HG02981 (cell line): ENCODE measurements at regions not wholly inside any gene's neighbourhood (a gene's known extent, or its start where the extent isn't known, plus 50 kb on each side); places are given as distances from the start of the nearest gene placed in this dataset.

Experiments used
- ATAC-seq: cut with Tn5 transposase; IDR thresholded peaks from one replicate; pipeline ENCODE4 v1.9.1; 2021; ENCODE audit warnings: mild to moderate bottlenecking, moderate library complexity; ENCODE audit not compliant: unreplicated experiment

- ATAC-seq, result peak; percentile 38
Observed at GRCh38 chr6:26196846-26197635, 109.8 kb downstream of the HFE start.

DNA sequence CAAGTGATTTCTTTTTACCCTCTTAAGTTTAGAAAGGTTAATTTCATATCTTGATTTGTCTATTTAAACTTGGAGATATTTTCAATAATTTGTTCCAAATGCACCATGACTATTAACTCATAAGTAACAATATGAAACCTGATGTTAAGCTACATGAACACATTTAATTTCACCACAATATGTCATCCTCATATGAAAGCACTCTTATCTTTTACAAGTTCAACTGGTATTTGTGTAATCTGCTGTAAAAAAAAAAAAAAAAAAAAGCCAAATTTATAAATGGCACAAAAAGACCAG lies 110.4 kb downstream of the HFE start:
- no peak for ATAC-seq

DNA sequence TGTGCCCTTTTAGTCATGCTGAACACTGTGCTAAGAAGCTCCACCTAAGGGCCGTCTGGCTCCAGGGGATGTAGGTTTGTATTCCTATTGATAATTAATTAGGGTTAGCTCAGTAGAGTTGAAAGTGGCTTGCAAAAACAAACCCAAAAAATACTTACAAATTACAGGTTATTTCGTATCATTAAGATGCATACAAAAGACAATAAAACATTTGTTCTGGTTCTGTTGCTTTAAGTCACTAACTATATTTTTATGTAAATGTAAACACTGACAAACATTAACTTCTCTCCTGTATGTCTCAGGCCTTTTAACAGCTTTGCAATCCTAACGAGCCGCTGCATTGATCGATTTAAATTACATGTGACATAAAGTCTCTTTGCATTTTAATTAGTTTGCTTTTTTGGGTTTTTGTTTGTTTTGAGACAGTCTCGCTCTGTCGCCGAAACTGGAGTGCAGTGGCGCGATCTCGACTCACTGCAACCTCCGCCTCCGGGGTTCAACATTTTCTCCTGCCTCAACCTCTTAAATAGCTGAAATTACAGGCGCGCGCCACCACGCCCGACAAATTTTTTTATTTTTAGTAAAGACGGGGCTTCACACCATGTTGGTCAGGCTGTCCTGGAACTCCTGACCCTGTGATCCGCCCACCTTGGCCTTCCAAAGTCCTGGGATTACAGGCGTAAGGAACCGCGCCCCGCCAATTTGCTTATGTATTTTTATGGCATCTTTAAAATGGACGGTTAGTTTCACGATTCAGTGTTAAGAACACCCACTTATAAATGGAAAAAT lies 110.9 kb downstream of the HFE start:
- ATAC-seq, result no peak

GRCh38 chr6:26198722-26199056 lies 111.5 kb downstream of the HFE start:
- peak; percentile 2 for ATAC-seq

- peak; percentile 55 for ATAC-seq
Observed at GRCh38 chr6:26199057-26199772, 112.0 kb downstream of the HFE start.

DNA sequence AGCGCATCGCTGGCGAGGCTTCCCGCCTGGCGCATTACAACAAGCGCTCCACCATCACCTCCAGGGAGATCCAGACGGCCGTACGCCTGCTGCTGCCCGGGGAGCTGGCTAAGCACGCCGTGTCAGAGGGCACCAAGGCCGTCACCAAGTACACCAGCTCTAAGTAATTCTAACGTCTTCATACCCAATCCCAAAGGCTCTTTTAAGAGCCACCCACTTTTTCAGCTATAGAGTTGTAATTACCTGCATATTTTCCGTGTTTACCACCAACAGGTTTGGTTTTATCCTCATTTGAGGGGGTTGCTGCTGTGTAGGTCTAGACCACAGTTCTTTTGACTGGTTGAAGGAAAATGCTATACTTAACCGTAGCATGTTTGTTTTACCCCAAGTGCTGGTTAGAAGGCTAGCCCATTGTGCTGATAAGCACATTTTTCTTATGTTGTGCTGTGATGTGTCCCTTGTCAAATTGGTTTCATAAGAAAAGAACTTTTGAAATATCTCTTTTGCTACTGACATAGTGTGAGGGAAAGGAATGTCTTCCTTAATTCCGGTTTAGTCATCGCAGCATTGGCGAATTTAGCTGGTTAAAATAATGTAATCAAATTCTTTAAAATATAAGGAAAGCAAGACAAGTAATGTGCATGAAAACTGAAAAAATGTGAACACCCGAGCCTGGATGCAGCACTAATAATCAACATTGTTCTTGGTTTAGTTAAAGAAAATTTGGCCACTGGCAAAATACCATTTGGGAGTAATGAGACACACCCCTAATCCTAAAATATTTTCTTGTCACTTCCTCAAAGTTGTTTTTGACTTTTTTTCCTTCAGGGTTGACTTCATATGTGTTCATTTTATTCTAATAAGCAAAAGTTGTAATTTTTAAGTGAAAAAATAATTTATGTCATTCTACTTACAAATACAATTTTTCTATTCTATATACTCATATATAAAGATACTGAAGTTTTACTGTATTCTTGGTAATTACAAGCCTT lies 112.8 kb downstream of the HFE start:
- ATAC-seq, result no peak

- no peak for ATAC-seq
Observed at GRCh38 chr6:26200918-26201721, 113.9 kb downstream of the HFE start.

DNA sequence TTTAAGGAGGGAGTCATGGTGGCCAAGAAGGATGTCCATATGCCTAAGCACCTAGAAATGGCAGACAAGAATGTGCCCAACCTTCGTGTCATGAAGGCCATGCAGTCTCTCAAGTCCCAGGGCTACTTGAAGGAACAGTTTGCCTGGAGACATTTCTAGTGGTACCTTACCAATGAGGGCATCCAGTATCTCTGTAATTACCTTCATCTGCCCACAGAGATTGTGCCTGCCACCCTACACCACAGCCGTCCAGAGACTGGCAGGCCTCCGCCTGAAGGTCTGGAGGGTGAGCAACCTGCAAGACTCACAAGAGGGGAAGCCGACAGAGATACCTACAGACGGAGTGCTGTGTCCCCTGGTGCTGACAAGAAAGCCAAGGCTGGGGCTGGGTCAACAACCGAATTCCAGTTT lies 115.0 kb downstream of the HFE start:
- no peak for ATAC-seq

DNA sequence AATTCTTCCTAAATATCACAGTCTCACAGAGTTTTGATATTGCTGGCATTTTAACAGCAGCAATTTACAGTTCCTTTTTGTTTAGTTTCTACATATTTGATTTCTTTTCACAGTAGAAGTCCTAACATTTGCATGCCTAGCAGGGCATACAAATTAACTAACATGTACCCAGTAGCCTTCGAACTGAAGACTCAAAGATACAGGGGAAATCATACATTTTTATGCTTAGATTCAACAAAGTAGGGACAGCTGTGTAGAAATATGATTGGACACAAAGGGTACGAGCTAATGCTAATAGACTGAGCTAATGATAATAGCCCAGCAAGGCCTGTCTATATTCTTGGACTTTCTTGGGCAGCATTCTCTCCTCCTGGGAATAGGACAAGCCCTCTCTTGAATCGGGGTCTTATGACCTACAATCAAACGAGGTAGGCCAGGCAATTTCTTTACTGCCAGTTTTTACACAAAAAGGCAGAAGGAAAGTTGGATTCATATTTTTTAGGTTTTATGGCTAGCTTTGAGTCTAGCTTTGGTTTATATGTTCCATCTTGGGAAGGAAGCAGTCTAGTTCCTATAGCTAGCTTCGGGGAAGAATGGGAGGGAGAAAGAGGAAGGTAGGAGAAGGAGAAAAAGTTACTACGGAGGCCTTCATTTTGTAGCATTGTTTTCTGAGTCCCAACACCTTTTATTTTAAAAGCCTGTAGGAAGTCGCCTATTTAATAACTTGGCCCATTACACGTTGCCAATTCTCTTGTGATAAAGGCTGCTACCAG lies 115.8 kb downstream of the HFE start:
- no peak for ATAC-seq

DNA sequence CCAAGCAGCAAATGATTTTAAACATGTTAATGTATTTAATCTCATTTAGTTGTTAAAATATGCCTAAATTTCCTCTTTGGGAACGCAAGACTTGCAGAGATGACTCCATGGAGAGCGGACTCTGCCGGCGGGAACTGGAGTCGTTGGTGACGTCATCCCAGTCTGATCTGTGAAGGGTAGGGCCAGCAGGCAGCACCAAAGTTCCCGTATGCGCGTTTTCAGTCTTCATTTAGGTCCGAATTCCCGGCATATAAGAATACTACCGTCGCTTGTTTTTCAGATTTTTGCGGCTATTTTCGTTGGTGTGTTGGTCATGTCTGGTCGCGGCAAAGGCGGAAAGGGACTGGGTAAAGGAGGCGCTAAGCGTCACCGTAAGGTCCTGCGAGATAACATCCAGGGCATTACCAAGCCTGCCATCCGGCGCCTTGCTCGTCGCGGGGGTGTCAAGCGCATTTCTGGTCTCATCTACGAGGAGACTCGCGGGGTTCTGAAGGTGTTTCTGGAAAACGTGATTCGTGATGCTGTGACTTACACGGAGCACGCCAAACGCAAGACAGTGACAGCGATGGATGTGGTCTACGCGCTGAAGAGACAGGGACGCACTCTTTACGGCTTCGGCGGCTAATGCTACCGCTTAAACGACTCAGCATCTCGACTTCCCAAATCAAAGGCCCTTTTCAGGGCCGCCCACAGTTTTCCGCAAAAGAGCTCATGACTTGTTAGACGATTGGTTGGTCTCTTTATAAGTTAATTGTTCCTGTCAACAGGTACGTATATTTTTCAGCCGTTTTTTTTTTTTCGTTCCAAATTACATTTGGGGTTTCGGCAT lies 117.3 kb downstream of the HFE start:
- ATAC-seq, result peak; percentile 46

DNA sequence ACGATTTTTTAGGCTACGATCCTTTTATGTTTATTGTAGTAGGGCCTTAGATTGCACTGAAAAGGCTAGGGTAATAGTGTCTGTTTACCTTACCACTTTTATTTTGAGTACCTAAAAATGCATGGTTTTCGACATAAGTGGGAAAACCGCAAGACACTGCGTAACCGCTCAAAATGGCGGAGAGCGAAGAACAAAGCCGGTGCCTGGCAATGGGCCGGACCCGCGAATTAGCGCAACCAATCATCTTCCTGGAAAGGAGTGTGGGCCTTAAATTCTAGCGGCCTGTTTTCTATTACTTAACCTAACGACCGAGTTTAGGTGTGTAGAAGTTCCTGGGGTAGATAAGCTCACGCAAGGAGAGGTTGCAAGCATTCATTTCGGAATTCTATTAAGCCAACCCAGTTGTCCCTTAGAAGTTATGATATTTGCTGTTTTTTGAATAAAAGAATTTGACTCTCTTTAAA lies 118.0 kb downstream of the HFE start:
- peak; percentile 42 for ATAC-seq

- ATAC-seq, result peak; percentile 14
Observed at GRCh38 chr6:26205625-26206574, 118.7 kb downstream of the HFE start.

- ATAC-seq, result no peak
Observed at GRCh38 chr6:26206868-26207801, 119.9 kb downstream of the HFE start.

DNA sequence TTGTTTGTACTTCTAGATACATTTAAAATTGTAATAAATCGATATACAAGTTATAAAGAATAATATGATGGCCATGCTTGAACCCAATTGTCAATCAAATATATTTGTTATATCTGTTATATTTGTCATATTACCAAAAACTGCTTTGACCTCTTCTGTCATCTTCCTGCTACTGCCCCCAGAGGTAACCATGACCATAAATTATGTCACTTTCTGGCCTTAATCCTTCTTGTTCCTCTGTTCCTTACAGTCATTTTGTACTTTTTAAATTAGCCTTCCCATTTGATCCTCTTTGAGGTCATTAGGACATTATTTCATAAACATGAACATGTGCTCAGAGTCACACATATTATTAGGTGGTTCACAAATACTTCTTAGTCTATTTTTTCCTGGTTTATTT lies 124.7 kb downstream of the HFE start:
- no peak for ATAC-seq

- no peak for ATAC-seq
Observed at GRCh38 chr6:26213334-26214075, 126.3 kb downstream of the HFE start.
